Adrenal gland (tissue), 5 donors: ENCODE measurements at regions not wholly inside any gene's neighbourhood (a gene's known extent, or its start where the extent isn't known, plus 50 kb on each side); places are given as distances from the start of the nearest gene placed in this dataset.

Experiments used
- CTCF ChIP-seq, 6 experiments: fragments of 450-650 bp in 4 of 6; fragments of 200-600 bp in 2 of 6; sonication (generic) in 1 of 6; IDR thresholded peaks; 1 replicate in 5 of 6; 2 replicates in 1 of 6; pipeline versions ENCODE4 v1.5.1 to v1.8.0; 2016 to 2021; ENCODE audit warnings: antibody characterized with exemption in 6 of 6, mild to moderate bottlenecking in 2 of 6, moderate library complexity in 1 of 6
- POLR2A ChIP-seq, 2 donors: fragments of 450-650 bp; IDR thresholded peaks; one replicate each; pipeline ENCODE4 v1.6.1; 2017; ENCODE audit warnings: antibody characterized with exemption in 2 of 2, mild to moderate bottlenecking in 2 of 2, moderate library complexity in 1 of 2
- donor health status: DM: no; HTN: no; CAD: no.

GRCh38 chr13:88726075-88726474, 1054.9 kb downstream of the SLITRK5 start:
- TF ChIP-seq CTCF (IDR thresholded peaks at IDR 0.05) (no peak), POLR2A (IDR thresholded peaks at IDR 0.05) (no peak)
